Body of pancreas (tissue), 4 donors: ENCODE measurements at regions not wholly inside any gene's neighbourhood (a gene's known extent, or its start where the extent isn't known, plus 50 kb on each side); places are given as distances from the start of the nearest gene placed in this dataset.

ENCODE experiments used
- CTCF ChIP-seq, 7 experiments: fragments of 450-650 bp in 4 of 7; fragments of 200-600 bp in 3 of 7; sonication (generic) in 3 of 7; IDR thresholded peaks; one replicate each; pipeline ENCODE4 v1.5.1; 2016 to 2019; ENCODE audit warnings: antibody characterized with exemption in 7 of 7
- POLR2A ChIP-seq, 3 donors: fragments of 450-650 bp; IDR thresholded peaks; one replicate each; pipeline ENCODE4 v1.6.1; 2016; ENCODE audit warnings: antibody characterized with exemption in 3 of 3, mild to moderate bottlenecking in 2 of 3

GRCh38 chr10:84047258-84048010, 91.9 kb upstream of the GHITM start:
- TF ChIP-seq POLR2A (IDR thresholded peaks at IDR 0.05) (no peak), CTCF (IDR thresholded peaks at IDR 0.05) (no peak)
